Activated CD4-positive, alpha-beta T cell treated with anti-CD3 and anti-CD28 coated beads, Interleukin-2, amount 50 U/mL, for 16 hours (primary cell): ENCODE measurements at regions not wholly inside any gene's neighbourhood (a gene's known extent, or its start where the extent isn't known, plus 50 kb on each side); places are given as distances from the start of the nearest gene placed in this dataset.
"Not testable (repeated sequence)": the region's sequence is repeated elsewhere in the genome, so short reads cannot be mapped to it uniquely, and the experiment has no call there.

Source experiments
- DNase-seq: peaks from one replicate; pipeline ENCODE4 v3.0.0-alpha.2; 2020

DNA sequence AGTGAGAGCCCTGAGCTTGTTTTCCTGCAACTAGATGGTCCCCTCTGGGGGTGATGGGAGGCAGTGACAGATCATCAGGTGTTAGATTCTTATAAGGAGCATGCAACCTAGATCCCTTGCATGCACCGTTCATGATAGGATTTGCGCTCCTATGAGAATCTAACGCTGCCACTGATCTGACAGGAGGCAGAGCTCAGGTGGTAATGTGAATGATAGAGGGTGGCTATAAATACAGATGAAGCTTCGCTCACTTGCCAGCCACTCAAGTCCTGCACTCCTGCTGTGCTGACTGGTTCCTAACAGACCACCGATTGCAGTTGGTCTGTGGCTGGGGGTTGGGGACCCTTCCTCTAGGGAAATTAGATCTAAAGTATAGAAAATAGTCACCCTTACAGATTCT lies 290.6 kb upstream of the ADCY2 start:
- DNase-seq = no peak

DNA sequence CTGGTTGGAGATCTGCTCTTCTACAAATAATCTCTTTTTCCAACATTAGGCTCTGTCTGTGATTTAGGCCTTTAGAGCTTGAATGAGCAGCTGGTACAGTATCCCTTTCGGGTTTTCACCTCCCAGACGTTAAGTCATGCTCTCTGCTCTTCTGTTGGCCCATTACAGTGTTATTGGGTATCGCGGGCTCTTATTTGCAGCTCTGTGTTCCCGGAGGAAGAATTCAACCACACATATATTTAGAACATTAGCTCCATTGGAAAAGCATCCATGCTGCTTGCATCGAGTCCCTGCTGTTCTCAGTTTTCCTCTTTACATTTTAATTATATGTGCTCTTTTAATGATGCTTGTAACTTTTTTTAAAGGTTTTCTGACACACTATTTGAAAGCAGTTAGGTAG lies 278.0 kb upstream of the ADCY2 start:
- no peak for DNase-seq

DNA sequence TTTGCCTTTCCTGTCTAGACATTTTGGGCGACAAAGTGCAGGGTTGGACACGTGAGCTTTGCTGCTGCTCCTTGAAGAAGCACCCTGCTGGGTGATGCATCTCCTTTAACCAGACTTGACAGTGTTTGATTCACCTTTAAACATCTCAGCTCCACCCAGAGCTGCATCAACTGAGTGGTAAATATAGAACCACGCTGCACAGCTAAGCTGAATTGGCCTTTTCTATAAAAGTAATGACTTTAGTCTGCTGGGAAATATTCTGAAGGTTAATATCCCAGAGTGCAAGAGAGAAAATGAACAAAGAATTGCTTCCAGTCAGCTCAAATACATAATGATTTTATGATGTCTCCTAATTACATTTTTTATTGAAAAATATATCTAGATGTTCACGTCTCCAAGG lies 264.3 kb upstream of the ADCY2 start:
- no peak for DNase-seq

DNA sequence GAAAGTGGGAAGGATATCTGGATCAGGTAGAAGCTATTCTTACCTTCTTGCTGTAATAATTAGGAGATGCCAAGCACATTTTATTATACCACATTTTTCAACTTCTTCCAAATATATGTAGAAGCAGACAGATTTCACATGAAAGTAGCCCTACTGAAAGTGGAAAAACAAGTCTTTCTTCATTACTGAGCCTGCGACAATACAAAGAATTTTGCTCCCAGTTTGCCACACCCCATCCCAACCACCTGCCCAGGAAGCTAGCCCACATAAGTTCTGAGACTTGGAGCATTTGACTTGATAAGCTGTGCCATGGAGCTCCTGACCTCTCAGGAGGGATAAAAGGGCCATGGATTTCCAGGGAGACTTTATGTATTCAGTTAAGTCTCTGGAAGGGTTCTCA lies 249.1 kb upstream of the ADCY2 start:
- DNase-seq = no peak

DNA sequence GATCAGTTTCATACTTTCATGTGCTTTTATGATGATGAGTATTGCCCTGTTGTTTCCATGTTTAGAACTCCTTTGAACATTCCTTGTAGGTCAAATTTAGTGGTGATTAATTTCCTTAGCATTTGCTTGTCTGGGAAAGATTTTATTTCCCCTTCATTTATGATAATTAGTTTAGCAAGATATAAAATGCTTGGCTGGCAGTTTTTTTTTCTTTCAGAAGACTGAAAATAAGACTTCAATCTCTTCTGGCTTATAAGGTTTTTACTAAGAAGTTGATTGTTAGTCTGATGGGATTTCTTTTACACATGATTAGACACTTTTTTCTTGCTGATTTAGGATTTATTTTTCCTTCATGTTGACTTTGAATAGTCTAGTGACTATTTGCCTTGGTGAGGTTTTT lies 238.9 kb upstream of the ADCY2 start:
- no peak for DNase-seq

DNA sequence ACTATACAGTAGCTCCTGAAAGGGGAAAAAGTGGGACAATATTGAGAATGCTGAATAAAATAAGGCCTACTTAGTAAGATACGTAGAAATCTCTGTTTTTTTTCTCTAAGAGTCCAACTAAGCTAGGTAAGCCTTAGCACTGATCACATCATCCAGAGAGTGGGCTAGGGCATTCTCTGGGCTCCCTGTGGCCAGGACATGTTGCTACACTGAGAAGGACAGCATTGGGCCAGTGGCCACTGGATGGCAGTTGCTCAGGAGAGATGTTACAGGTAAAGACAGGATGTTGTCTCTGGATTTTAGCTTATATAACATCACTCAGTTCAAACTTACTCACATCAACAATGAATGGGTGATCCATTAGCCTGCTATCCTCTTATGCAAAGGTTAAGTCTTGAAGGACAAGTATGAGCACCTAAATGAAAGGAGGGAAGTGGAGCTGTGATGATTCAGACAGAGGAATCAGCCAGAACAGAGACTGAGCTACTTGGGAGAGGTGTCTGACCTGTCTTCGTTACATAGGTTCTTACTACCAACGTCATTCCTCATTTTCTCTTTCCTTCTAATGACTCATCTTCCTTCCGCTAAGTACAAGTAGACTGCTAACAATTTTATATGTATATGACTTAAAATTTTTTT lies 226.6 kb upstream of the ADCY2 start:
- DNase-seq = no peak

DNA sequence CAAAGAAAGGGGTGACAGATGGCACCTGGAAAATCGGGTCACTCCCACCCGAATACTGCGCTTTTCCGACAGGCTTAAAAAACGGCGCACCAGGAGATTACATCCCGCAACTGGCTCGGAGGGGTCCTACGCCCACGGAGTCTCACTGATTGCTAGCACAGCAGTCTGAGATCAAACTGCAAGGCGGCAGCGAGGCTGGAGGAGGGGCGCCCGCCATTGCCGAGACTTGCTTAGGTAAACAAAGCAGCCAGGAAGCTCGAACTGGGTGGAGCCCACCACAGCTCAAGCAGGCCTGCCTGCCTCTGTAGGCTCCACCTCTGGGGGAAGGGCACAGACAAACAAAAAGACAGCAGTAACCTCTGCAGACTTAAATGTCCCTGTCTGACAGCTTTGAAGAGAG lies 225.2 kb upstream of the ADCY2 start:
- DNase-seq = not testable (repeated sequence)

DNA sequence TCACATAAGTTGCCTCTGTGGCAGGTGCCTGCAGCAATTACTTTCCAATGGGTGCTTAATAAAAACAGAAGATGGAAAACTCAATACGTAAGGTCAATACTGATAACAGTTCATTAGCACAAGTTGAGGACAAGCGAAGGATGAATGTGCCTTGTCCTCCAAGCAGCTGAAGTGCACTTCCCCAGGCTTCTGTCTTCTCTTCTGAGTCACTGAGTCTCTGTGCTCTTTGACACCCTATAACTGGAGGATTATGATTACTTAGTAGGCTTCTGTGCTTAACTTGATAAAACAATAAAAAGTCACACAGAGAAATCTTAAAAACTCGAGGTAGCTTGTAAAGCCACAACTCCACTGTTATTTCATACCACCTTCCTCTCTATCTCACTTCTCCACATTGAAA lies 216.6 kb upstream of the ADCY2 start:
- no peak for DNase-seq

DNA sequence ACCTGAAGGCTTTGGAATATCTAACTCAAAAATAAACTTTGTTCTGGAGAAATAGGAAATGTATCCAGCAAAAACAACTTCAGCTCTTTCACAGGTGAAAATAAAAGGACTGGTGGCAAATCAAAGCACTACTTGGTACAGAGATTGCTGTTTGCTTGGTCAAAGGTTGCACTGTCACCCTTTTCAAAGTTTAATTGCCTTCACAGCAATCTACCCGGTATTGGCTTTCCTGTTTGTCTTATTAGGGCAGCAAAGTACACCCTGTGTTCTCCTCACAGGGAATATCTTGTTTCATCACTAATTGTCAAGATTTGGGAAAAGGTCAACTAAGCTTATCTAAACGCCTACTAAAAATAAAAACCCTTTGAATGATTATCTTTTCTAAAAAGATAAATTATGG lies 214.1 kb upstream of the ADCY2 start:
- no peak for DNase-seq

DNA sequence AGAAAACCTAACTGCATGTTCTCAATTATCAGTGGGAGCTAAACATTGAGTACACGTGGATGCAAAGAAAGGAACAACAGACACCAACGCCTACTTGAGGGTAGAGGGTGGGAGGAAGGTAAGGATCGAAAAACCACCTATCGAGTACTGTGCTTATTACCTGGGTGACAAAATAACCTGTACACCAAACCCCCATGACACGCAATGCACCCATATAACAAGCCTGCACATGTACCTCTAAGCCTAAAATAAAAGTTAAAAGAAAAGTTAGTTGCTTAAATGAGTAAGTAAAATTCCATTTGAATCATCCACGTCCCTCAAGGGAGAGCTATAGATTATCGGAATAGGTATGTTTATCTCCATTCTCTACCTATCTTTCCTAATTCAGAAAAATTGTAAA lies 210.2 kb upstream of the ADCY2 start:
- no peak for DNase-seq

DNA sequence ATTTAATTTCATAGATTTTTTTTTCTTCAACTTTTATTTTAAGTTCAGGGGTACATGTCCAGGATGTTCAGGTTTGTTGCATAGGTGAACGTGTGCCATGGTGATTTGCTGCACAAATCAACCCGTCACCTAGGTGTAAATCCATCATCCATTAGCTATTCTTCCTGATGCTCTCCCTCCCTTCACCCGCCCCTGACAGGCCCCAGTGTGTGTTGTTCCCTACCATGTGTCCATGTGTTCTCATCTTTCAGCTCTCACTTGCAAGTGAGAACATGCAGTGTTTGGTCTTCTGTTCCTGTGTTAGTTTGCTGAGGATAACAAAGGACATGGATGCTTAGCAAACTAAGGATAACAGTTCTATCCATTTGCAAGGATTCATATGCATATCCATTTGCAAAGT lies 209.1 kb upstream of the ADCY2 start:
- DNase-seq = no peak

DNA sequence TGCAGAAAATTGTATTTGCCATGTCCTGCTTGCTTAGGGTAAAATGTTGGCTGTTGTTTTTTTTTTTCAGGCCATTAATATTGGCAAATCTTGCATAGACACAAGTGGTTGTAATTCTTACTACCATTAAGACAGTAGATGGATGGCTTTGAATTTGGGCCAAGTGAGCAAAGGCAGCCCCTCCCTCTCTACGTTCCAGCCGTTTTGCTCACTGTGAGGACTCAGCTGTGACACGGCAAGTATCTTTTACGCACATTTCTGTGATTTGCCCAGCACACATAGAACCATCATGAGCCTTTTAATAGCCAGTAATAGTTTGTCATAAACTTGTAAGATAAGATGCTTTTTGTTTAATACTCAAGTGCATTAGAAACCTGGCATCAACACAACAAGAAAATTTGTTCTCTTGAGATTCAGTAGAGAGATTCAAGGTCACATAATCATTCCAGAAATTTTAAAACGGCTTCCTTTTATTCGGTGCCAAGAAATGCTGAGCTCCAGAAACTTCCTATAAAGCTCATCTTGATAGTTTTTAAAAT lies 205.2 kb upstream of the ADCY2 start:
- DNase-seq = no peak

DNA sequence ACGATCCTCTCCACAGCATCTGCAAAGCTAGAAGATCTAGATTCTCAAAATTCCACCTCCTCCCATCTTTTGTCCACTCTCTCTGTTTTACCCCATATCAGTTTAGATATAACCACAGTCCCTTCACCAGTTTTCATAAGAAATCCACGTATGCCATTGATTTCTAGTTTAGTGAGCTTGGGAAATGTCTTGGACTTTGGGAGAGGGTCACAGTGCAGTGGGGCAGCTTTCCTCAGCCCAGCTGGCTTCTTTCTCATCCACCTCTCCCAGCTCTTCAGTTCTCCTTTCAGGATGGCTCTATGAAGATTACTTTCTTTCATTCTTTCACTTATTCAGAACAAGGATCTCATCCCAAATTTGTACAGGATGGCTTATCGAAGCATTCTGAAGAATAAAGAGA lies 203.9 kb upstream of the ADCY2 start:
- DNase-seq = no peak

DNA sequence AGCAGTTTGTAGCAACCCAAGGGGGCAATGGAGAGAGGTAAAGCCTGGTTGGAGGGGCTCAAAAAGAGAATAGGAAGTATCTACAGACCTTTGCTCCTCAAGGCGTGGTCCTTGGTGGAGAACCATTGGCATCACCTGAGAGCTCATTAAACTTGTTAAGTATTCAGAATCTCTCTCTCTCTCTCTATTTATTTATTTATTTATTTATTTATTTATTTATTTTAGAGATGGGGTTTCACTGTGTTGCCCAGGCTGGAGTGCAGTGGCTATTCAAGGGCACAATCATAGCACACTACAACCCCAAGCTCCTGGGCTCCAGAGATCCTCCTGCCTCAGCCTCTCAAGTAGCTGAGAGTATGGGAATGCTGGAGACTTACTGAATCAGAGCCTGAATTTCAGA lies 193.1 kb upstream of the ADCY2 start:
- no peak for DNase-seq

DNA sequence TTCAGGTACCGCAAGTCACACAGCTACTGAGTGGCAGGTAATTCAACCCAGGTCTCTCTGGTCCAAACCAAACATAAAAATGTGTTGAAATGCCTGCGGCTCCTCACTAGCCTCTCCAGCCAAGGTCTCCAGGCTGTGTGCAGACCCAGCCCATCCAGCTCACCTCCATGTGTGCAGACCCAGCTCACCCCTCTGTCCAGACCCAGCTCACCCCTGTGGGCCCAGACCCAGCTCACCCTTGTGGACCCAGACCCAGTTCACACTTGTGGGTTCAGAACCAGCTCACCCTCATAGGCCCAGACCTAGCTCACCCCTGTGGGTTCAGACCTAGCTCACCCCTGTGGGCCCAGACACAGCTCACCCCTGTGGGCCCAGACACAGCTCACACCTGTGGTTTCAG lies 188.0 kb upstream of the ADCY2 start:
- no peak for DNase-seq

DNA sequence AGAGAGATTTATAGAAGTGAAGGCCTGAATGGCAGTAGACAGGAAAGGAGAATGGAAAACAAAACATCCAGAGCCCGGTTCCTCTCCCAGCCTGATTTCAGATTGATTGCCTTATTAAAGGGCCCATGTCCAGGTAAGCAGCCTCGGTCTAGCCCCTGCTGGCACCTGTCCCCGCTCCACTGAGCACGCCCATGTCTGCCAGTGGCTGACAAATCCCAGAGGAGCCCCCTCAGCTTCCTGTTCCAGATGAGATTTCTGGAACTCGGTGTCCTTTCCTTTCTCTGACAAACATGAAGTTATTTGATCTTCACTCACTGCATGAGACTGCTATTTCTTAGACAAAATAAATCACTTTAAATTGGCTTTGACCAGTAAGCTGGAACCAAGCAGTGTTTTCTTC lies 187.0 kb upstream of the ADCY2 start:
- DNase-seq = no peak

DNA sequence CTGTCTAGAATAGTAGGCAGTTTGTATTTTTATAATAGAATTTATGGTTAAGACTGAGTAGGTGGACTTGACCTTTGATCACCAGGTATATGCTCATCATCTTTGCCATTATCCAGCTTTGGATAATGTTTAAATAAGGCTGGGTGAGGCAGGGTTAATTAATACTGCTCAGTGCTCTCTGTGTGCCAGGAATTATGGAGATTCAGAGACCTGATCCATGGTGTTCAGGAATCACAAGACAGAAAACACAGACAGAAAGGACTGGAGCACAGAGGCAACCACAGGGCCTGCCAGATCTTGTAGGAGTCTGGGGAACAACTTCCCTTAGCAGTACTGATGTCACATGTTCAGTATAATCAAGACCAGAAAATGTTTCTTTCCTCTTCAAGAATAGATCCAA lies 186.3 kb upstream of the ADCY2 start:
- no peak for DNase-seq

DNA sequence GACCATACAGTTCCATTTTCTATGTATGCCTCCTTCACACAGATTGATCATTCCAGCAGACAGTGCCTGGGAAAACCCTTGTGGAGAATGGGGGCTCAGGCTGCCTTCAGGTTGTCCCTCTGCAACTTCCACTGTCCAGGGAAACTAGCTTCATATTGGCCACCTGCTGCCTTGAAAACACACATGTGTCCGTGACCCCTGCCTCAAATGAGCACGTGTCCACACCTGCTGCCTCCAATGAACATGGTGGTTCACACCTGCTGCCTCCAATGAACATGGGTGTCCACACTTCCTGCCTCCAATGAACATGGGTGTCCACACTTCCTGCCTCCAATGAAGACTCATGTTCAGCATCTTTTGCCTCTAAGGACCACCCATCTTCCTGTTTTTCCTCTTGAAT lies 185.4 kb upstream of the ADCY2 start:
- no peak for DNase-seq

DNA sequence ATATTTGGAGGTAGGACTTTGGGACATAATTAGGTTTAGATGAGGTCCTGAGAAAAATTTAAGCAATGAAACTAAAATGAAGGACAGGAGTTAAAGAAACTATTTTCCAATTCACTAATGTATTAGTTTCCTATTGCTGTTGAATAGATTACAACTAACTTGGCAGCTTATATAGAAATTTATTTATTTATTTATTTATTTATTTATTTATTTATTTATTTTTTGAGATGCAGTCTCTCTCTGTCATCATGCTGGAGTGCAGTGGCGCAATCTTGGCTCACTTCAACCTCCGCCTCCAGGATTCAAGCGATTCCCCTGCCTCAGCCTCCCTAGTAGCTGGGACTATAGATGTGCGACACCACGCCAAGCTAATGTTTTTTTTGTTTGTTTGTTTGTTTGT lies 182.4 kb upstream of the ADCY2 start:
- DNase-seq = no peak

DNA sequence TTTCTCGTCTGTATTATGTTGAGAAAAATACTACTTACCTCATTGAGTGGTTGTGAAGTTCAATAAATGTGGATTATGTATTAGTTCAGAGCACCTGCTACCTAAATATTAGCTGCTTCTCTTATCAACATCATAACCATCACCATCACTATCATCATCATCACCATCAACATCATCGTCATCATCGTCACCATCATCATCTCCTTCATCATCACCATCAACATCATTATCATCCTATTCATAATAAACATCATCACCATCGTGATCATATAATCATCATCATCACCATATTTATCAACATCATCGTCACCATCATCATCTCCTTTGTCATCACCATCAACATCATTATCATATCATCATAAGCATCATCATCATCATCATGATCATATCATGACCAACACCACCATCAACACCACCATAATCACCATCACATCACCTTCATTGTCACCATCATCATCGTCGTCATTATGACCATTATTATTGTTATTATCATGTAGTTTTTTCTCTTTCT lies 181.0 kb upstream of the ADCY2 start:
- no peak for DNase-seq

DNA sequence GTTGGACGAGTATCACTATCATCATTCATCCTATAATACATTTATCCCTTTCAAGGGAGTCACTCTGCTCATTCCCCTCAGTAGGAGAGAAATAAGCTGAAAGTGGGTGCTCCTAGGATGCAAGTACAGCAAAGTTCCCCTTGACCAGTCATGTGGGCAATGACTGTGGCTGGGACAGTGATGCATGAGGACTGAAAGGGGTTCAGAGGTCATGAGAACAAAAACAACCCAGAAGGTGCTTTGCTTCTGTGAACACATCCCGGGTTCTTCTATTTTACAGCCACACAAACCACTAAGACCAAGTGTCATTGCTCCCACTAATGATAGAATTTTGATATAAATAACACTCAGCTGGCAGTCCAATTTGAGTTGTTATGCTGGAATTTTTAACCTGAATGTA lies 177.8 kb upstream of the ADCY2 start:
- no peak for DNase-seq

DNA sequence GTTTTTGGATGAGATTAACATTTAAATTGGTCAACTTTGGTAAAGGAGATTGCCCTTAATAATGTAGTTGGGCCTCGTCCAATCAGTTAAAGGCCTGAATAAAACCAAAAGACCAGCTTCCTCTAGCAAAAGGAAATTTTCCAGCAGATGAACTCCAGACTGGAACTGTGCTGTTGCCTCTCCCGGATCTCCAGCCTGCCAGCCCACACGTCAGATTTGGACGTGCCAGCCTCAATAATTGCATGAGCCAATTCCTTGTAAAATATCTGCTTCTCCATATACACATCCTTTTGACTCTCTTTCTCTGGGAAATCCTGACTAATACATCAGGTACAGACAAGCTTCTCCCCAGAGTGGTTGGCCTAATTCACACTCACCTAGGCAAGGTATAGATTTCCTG lies 175.8 kb upstream of the ADCY2 start:
- no peak for DNase-seq

DNA sequence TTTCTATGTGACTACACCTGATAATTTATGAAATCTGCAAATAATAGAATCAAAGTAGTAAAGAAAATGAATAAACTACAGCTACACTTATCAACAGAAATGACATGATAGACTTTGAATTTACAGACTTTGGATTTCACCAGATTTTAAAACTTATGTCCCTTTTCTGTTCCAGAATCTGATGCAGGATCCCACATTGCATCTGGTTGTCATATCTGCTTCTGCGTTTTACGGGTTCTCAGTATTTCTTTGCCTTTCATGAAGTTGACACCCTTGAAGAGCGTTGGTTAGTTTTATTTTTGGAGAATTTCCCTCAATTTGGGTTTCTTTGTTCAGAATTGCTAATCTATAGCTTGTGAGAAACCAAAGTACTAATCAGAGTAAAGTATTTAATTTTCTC lies 174.9 kb upstream of the ADCY2 start:
- no peak for DNase-seq

DNA sequence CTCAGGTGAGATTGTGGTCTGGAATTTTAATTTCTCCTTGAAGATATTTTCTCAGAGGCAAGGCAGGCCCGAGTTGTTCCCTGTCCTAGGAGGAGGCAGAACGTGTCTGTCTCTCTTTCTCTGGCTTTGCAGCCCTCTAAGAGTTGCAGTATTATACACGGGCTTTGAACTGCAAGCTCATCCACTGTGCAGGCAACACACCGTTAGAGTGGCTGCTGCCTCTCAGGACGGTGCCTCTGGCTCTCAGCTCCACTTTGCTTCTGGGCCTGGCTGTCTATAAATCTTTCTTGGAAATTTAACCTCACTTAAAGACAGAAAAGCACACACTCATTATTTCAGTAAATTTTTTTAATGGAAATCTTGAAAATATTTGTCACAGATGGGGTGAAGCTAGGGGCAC lies 170.1 kb upstream of the ADCY2 start:
- DNase-seq = no peak

DNA sequence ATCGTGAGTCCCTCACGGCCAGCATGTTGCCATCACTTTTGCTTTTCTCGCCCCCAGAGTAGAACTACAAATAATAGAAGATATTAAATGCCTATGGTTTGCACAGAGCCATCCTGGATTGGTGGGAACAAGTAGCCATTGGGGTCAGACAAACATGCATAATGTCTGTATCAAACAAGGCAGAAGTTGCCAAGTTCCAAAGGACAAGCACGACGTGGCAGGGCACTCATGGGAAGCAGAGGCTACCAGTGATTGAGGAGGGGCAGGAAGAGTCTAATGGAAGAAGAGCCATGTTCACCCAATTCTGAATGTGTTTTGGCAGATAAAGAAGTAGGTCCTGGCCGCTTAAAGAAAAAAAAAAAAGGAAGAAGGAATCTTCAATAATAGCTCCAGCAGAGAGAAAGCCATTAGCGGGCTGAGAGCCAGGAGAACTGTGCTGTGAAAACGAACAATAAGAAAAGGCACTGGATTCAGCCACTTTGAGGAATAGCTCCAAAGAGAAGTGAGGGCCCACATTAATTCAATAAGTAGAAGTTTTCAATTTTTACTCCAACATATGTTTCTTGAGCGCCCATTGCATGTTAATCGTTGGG lies 153.7 kb upstream of the ADCY2 start:
- no peak for DNase-seq
